GM18511 (cell line): ENCODE measurements at regions not wholly inside any gene's neighbourhood (a gene's known extent, or its start where the extent isn't known, plus 50 kb on each side); places are given as distances from the start of the nearest gene placed in this dataset.
"Not testable (repeated sequence)": the region's sequence is repeated elsewhere in the genome, so short reads cannot be mapped to it uniquely, and the experiment has no call there.

ENCODE experiments used
- ATAC-seq: cut with Tn5 transposase; IDR thresholded peaks from one replicate; pipeline ENCODE4 v1.9.1; 2021; ENCODE audit warnings: mild to moderate bottlenecking, moderate library complexity; ENCODE audit not compliant: unreplicated experiment

DNA sequence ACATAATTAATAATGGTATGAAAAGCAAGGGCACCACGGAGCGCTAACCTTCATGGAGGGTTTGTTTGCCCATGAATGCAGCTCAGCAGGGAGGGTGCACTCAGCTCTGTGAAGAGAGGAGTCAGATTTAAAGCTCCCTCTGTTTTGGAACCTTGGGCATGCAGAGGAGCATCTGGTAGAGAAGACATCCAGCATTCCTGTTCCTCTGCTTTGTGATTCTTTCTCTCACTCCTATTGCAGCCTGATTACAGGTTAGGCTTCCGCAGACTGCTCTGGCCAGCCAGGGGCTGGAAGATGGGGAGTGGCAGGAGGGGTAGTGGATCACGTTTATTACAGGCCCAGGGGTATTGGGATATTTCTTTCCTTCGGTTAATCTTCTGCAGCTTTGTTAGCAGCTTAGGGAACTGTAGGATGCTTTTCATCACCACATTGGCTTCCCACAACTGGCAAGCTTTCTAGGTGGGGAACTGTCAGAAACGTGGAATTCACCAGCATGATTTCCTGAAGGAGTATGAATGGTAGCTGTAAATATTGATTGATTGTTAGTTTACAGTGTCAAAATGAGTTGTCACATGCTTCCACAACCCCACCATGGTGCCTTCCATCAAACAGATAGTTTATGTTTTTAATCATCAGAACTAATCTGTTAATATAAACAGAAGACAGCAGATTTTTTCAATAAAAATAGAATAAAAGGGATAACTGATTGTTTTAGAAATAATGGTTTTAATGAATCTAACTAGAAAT, 201.1 kb downstream of the VAPA start:
- no peak for ATAC-seq

DNA sequence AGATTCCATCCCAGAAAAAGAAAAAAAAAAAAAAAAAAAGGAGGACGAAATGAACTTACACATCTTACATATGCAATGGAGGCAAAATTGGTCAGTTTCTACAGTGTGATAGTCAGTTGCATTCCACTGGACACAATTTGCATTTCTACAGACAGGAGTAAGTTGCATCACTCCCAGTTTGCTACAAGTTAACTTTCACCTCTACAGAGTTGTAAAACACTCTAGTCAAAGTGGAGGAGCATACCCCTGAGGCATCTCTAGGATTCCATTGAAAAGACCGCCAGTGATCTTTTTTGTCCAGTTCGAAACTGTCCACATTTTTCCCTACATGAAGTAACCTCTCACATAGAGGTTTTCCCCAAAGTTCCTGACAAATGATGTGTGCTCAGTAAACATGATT, 202.8 kb downstream of the VAPA start:
- ATAC-seq = no peak

DNA sequence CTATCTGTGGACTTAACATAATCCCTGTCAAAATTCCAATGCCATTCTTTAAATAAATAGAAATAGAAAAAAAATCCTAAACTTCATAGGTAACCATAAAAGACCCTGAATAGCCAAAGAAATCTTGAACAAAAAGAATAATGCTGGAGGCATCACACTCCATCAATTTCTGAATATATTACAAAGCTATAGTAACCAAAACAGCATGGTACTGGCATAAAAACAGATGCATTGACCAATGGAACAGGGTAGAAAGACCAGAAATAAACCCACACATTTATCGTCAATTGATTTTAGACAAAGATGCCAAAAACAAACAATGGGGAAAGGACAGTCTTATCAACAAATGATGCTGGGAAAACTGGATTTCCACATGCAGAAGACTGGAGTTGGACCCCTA, 205.7 kb downstream of the VAPA start:
- ATAC-seq = no peak

DNA sequence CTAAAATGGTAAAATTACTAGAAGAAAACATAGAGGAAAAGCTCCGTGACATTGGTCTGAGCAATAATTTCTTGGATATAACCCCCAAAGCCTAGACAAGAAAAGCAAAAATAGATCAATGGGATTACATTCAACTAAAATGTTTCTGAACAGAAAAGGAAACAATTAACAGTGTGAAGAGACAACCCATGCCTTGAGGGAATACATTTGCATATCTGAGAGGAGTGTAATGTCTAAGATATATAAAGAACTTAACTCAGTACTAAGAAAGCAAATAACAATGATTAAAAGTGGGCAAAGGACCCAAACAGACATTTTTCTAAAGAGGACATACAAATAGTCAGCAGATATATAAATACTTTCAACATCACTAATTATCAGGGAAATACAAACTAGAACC, 206.2 kb downstream of the VAPA start:
- ATAC-seq = no peak

DNA sequence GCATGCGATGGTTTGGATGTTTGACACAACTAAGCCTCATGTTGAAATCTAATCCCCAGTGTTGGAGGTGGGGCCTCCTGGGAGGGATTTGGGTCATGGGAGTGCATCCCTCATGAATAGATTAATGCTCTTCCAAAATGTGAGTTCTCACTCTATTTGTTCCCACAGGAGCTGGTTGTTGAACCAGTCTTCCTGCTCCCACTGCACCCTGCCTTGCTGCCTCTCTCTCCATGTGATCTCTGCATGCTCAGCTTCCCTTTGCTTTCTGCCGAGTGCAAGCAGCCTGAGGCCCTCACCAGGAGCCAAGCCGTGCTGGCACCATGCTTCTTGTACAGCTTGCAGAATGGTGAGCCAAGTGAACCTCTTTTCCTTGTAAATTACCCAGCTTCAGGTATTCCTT, 206.8 kb downstream of the VAPA start:
- ATAC-seq = no peak

DNA sequence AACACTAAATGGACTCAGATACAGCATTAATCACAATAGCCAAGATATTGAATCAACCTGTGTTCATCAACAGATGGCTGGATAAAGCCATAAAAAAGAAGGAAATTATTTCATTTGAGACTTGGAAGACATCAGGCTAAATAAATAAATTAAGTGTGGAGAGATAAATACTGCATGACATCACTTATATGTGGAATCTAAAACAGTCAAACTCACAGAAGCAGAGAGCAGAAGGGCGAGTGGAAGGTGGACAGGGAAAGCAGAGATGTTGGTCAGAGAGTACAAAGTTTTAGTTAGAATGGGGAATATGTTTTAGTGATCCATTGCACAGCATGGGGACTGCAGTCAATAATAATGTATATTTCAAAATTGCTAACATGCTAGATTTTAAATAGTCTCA, 207.2 kb downstream of the VAPA start:
- ATAC-seq = no peak

DNA sequence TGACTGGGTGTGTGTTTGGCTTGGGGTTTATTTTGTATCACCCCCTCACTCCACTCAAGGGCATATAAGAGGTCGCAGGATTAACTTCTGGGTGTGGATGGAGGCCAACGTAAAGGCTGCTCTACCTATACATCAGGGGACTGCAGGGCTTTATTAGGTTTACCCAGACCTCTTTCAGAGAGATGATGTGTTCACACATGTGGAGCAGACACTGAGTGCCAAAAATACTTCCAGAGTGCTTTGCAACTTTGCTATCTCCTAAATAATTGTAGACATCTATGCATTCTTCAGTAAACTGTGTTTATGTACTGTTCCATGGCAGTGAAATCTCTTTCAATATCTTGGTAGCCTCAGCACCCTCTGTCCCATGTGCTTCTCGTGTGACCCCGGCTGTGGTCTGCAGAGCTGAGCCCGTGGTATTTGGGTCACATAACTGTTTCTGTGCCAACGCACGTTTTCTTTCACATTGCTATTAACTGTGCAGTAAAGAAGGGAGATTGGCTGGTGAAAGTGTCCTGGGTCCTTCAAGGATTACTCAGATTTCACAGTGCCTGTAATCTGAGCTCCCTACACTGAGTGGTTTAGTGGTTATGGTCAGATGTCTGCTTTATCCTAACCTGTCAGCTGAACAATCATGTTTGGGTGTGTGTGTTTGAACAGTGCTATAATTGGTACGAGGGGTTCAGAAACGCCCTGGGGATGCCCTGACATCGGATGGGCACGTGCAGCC, 208.1 kb downstream of the VAPA start:
- ATAC-seq = no peak

DNA sequence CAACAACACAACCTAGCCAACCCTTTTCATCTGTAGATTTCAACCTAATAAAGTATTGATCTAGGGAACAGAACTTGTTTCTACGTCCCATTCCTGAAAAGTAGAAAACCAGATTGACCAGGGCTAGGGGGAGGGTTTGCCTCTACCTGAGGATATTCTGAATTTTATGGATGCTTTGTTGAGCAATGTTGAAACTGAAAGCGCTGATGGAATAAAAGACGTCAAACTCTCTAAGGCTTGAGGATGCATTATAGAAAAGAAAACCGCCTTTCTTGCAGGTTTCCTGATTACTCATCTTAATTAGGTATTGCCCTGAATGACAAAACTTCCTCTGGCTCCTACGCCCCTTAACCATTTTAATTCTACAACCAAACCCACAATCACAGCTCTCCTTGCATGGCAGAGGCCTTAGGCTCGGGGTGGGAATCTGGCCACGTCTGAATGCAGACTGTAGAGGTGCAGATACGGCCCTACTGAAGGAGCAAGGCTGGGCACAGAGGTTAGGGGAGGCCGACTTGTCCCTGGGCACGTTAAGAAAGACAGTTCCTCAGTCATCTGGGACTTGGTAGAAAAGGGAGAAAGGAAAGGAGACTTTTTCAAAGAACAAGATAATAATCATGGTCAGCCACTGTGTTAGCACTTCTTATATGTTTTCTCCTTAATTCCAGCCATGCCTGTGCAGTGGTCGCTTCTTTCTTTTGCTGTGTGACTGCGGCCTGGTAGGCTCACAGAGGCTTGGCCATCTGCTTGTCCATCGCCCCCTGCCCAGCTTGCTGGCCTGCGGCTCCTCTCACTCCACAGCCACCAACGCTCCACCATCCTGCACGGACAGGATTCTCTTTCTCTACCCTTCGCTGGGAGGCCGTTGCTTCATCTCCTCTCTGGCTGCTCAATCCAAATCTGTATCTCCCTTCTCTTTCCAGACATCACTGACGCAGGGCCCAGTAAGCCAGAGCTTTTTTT, 209.5 kb downstream of the VAPA start:
- ATAC-seq = no peak

DNA sequence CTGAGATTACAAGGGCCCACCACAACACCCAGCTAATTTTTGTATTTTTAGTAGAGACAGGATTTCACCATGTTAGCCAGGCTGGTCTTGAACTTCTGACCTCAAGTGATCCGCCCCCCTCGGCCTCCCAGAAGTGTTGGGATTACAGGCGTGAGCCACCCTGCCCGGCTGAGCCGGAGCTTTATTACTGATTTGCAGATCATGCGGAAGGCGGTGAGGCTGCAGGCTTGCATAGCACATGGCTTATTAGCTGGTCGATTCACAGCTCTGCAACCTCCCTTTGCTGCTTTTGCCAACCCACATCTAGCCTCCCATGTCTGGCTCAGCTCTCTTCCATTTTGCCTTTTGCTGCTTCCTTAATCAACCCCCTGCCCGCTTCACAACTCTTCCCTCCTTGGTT, 210.3 kb downstream of the VAPA start:
- no peak for ATAC-seq

DNA sequence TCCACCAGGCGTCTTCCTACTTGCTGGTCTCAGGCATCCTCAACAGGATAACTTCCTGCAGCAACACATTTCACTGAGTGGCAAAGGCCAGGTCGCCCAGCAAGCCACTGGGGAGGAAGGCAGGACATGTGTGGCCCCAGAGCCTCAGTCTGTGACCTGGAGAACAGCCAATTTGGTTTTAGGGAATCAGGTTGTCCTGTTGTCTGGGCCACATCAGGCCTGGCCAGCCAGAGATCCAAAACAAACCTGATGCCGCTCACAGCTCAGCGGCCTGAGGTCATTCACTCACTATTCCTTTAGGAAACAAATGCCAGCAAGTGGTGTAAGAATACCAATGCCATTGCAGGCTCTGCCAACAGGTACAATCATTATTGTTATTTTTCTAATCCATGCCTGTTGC, 210.7 kb downstream of the VAPA start:
- no peak for ATAC-seq

DNA sequence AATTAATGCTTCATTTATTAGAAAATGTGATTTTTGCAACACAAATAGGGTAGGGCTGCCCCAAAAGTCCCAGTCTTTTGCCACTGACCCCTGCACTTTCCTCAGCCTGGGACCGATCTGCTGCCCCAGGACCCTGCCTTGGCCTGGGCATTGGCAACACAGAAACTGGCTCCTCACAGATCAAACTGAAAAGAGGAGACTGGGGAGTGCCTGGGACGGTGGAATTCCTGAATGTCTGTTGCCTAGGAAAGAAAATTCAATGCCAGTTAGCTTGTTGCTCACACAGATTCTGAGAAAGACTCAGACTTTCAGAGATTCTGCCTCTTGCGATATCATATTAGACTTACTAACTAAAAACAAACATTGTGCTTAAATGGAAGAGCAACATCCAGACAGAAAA, 211.2 kb downstream of the VAPA start:
- ATAC-seq = no peak

DNA sequence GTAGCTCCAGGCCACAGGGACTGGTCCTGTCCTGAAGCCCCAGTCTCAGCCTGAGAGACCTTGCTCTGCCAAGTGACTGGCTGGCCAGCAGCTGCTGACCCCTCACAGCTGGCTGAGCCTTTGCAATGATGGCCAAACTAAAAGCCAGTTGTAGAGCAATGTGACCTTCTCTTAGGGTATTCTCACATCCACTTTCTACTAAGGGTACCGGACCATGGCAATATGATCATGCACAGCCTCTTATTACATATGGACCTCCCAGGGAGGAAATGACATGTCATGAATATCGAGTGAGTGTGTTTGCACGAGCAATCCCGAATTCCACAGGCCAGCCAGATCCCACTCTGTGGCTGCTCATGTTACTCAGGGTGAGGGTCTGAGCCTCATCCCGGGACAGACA, 213.9 kb downstream of the VAPA start:
- no peak for ATAC-seq

DNA sequence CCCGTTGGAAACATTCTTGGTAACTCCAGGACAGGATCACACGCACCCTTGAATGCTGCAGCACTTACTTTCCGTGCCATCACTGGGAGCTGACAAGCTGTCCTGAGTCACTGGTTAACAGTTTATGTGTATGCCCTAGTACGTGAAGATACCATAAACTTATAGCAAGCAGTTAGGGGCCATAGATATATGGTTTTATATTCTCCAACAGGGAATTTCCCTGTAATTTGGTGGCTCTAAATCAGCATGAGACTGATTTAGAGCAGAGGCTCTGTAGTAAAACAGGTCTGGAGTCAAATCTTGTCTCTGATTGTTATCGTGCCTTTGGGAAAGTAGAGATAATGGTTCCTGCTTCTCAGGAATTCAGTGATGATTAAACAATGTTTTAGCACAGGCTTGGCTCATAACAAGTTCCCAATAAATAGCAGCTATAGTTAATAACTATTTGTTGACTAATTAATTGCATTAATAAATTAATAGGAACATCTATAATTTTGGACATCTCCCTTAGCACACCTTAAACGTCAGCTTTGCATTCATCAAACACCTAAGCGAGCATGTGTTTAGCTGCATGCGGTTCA, 215.2 kb downstream of the VAPA start:
- ATAC-seq = no peak

DNA sequence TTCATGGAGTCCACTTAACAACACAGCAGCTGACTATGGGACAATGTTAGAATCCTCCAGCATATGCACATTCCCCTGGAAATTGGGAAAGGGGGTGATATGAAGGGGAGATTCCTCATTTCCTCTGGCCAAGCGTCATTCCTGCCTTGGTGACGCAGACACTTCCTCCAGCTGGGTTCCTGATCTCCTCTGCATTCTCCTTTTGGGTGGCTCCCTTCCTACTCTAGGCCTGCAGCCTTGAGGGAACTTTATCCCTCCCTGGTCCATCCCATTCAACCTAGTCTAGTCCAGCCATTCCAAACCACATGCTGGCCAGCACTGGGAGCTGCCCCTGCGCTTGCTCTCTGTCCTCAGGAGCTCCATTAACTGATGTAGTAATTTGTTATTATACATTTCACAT, 216.8 kb downstream of the VAPA start:
- no peak for ATAC-seq

DNA sequence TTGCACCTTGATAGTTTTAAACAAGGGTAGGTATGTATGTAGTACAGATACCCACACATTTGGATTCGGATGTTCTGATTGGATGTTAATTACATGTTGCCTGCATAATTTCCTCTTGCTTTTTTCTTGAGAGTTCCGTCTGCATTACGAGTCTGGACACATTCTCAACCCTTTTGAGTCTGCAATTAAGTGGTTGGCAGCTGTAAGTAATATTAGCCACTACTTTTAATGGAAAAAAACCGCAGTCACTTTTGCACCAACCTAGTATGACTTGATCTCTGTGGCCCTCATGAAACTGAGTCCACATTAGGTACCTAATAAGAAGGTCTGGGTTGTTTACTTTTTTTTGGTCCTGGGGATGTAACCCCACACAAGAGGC, 217.3 kb downstream of the VAPA start:
- no peak for ATAC-seq

DNA sequence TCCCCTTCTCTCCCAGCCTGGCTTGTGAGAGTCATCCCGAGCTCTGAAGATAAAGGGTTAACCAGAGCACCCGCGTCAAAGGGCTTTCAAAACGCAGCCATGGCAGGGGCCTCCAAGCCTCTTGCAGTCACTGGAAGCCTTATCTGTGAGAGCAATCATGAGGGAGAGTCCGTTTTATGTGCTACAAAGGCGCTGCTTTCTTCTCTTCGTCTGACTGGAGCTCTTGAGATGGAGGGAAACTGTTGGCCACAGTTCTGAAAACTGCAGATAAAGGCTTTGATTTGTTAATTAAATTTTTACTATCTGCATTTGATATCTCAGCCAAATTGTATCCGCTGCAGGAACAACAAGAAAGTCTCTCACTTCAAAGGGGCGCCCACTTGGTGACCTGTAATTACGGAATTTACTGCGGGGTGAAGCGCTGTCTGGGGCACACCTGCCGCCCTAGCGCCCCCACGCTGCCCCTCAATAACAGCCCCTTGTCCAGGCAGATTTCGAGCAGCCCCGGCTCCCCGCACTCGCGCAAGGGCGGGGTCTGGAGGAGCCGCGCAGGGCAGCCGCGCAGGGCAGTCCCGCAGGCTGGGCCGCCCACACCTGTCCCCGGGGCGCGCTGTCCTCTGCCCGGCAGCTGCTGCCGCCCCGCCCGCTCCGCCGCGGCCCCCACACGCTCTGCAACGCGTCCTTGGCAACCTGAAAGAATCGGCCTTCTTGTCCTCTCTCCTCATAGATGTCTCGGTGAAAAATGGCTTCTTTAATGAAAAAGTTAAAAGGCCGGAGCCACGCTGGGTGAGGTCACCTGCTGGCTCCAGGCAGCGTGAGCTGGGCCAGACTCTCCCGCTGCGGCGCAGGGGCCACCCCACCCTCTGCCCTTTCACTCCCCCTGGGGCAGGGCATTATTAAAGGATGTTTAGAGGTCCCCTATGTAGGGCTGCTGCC, 217.9 kb downstream of the VAPA start:
- ATAC-seq = no peak

DNA sequence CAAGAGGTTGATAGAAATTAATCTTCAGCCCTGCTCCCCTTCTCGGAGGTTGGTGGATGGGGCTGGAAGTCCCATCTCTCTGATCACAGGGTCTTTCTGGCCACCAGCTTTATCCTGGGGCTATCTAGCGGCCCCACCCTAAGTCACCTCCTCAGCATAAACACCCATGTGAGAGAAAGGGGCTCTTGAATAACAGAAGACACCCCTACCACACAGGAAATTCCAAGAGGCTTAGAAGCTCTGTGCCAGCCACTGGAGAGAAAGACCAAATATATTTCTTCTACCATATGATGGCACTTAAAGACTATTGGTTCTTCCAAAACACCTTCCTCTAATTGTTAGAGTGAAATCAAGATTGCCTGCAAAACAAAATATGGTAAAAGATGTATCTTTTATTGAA, 219.7 kb downstream of the VAPA start:
- no peak for ATAC-seq

DNA sequence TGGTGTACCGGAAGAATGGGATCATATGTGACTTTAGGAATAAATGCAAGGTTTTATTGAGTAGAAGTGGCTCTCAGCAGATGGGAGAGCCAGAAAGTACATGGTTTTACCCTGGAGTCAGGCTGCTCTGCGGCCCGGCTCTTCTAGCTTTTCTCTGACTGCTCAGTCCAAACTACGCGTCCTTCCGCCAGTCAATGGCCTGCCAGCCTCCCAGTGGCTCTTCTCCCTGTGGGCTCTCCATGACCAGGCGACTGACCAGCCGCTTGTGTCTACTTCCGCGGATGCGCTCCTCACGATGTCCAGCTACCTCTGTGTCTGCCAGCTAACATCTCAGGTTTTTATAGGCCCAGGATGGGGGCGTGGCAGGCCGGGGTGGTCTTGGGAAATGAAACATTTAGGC, 220.4 kb downstream of the VAPA start:
- no peak for ATAC-seq

DNA sequence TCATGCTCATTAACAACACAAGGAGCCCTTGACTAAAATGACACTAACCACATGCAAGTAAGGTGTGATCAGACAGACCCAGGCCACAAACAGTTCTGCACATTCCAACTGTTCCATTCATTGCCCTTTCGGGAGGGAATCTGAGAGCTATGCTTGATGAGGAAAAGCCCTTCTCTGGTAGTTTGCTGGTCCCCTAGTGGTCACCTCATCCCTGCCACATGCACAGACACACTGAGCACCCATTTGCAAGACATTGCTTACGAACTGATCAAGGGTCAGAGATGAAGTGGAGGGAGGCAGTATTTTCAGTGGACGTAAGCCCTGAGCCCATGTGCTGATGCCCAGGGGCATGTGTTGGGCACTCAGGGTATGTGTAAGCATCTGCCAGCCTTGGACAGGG, 220.9 kb downstream of the VAPA start:
- not testable (repeated sequence) for ATAC-seq

DNA sequence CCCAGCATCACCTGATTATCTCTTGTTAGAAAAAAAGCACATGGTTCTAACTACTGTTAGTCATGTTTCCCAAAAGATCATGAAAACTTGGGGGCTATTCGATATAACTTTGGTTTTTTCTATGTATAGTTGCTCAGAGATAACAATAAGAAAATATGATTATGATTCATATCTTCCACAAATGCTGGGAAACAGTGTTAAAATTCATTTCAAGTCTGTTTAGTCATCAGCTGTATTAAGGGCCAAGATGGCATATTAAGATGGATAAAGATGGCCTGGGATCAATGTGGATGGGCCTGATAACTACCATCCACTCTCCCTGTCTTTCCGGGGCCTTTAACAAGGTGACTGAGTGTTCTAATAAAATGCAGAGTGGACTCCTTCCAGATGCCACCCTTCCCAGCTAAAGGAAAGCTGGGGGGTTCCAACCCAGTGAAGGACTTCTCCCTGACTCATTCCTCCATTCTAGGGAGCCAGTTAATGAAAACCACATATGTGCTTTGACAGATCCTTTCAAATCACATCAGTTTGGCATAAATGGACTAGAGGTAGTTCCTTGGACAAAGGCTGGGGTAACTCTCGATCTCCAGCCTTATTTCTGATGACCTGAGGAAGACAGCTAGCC, 221.6 kb downstream of the VAPA start:
- no peak for ATAC-seq
